Activated CD8-positive, alpha-beta T cell treated with anti-CD3 and anti-CD28 coated beads for 36 hours (primary cell): ENCODE measurements at regions not wholly inside any gene's neighbourhood (a gene's known extent, or its start where the extent isn't known, plus 50 kb on each side); places are given as distances from the start of the nearest gene placed in this dataset.

Experiments
- ATAC-seq: fragments of 200-7000 bp; cut with Tn5 transposase; one replicate; pipeline ENCODE4 v1.10.0; 2021; ENCODE audit warnings: mild to moderate bottlenecking, moderate library complexity
- CTCF ChIA-PET: fragments of 350-600 bp; sonication (Branson Sonifier 250); formaldehyde crosslinking; loops from one replicate; lab custom pipeline; 2021; ENCODE audit warnings: antibody characterized with exemption; lab: Charles Lee
- POLR2A ChIA-PET: fragments of 350-600 bp; sonication (Branson Sonifier 250); formaldehyde crosslinking; loops from one replicate; lab custom pipeline; 2021; ENCODE audit warnings: antibody characterized with exemption; lab: Charles Lee
- DNase-seq: peaks from one replicate; pipeline ENCODE4 v3.0.0-alpha.2; 2020
- H3K27ac Mint-ChIP-seq: one replicate; pipeline ENCODE4 v1.8.0; 2021; ENCODE audit warnings: mild to moderate bottlenecking, mixed read lengths
- H3K27me3 Mint-ChIP-seq: one replicate; pipeline ENCODE4 v1.8.0; 2021; ENCODE audit warnings: mixed read lengths
- H3K36me3 Mint-ChIP-seq: one replicate; pipeline ENCODE4 v1.8.0; 2021; ENCODE audit warnings: low read depth, mixed read lengths
- H3K4me1 Mint-ChIP-seq: one replicate; pipeline ENCODE4 v1.8.0; 2021; ENCODE audit warnings: low read depth, mixed read lengths
- H3K4me3 Mint-ChIP-seq: one replicate; pipeline ENCODE4 v1.8.0; 2021; ENCODE audit warnings: mild to moderate bottlenecking, moderate library complexity, mixed read lengths
- H3K9me3 Mint-ChIP-seq: one replicate; pipeline ENCODE4 v1.8.0; 2021; ENCODE audit warnings: mixed read lengths
- CTCF ChIP-seq: fragments of 200-600 bp; IDR thresholded peaks from one replicate; pipeline ENCODE4 v1.8.0; 2022; ENCODE audit warnings: antibody characterized with exemption, mild to moderate bottlenecking
- intact Hi-C: fragments of 100-400 bp; cut with micrococcal nuclease; formaldehyde crosslinking; loops from one replicate; pipeline ENCODE4 v1.10.0; 2022

GRCh38 chr1:13949546-13949945 is 249.6 kb downstream of the PRDM2 start:
- intact Hi-C loops: no loop called here
- TF ChIP-seq CTCF: no peak
- ATAC-seq: no peak
- Mint-ChIP-seq H3K4me1 (no peaks in the 10 kb centered on the region), H3K27ac (no peak overlapping the region), H3K36me3 (no peaks in the 10 kb centered on the region), H3K4me3 (no peak overlapping the region), H3K9me3 (no peaks in the 10 kb centered on the region), H3K27me3 (peaks cover 1% of the 10 kb centered on the region)
- POLR2A ChIA-PET: interaction anchor here (0.6 kb wide), 1 partner anchor 118 kb away, joined by 3 read pairs; no protein-coding TSS in a partner anchor
- DNase-seq: no peak
- CTCF ChIA-PET: interaction anchor here (0.9 kb wide), 1 partner anchor 10 kb away, joined by 3 read pairs; no protein-coding TSS in a partner anchor

GRCh38 chr1:13950637-13951036 is 250.6 kb downstream of the PRDM2 start:
- peak; percentile 10 for DNase-seq
- H3K36me3 Mint-ChIP-seq: no peaks in the 10 kb centered on the region
- no peak for TF ChIP-seq CTCF
- no peaks in the 10 kb centered on the region for H3K4me1 Mint-ChIP-seq
- no peaks in the 10 kb centered on the region for H3K9me3 Mint-ChIP-seq
- no peak for ATAC-seq
- CTCF ChIA-PET: no interaction called here
- POLR2A ChIA-PET: no interaction called here
- intact Hi-C loops: no loop called here
- peaks cover 1% of the 10 kb centered on the region for H3K27me3 Mint-ChIP-seq
- H3K4me3 Mint-ChIP-seq: no peak overlapping the region
- H3K27ac Mint-ChIP-seq: no peak overlapping the region

GRCh38 chr1:13951793-13952751 is 252.1 kb downstream of the PRDM2 start:
- ChIA-PET POLR2A (no interaction called here), CTCF (interaction anchor here (1.0 to 1.3 kb wide), 2 partner anchors 25 to 123 kb away, joined by 3 to 5 read pairs; no protein-coding TSS in a partner anchor)
- no peaks in the 10 kb centered on the region for H3K36me3 Mint-ChIP-seq

GRCh38 chr1:13952985-13953384 is 253.0 kb downstream of the PRDM2 start:
- ATAC-seq (no peak), DNase-seq (no peak)
- no peaks in the 10 kb centered on the region for H3K9me3 Mint-ChIP-seq
- H3K4me3 Mint-ChIP-seq: no peak overlapping the region
- H3K4me1 Mint-ChIP-seq: no peaks in the 10 kb centered on the region
- POLR2A ChIA-PET: no interaction called here
- TF ChIP-seq CTCF: no peak
- H3K36me3 Mint-ChIP-seq: no peaks in the 10 kb centered on the region
- CTCF ChIA-PET: interaction anchor here (1.2 kb wide), 1 partner anchor 11 kb away, joined by 4 read pairs; no protein-coding TSS in a partner anchor
- intact Hi-C loops: no loop called here
- H3K27ac Mint-ChIP-seq: no peak overlapping the region
- no peaks in the 10 kb centered on the region for H3K27me3 Mint-ChIP-seq

More at GRCh38 chr1:13951793-13952751, 252.1 kb downstream of the PRDM2 start:
- TF ChIP-seq CTCF: no peak
- ATAC-seq (no peak), DNase-seq (no peak)
- Mint-ChIP-seq H3K9me3 (no peaks in the 10 kb centered on the region), H3K4me1 (no peaks in the 10 kb centered on the region), H3K27me3 (no peaks in the 10 kb centered on the region), H3K4me3 (no peak overlapping the region), H3K27ac (no peak overlapping the region)
- intact Hi-C loops: no loop called here

- Mint-ChIP-seq H3K9me3 (no peaks in the 10 kb centered on the region), H3K4me3 (no peak overlapping the region), H3K4me1 (no peaks in the 10 kb centered on the region), H3K27me3 (peaks cover 5% of the 10 kb centered on the region), H3K27ac (no peak overlapping the region), H3K36me3 (no peaks in the 10 kb centered on the region)
- ATAC-seq: no peak
- no peak for TF ChIP-seq CTCF
- intact Hi-C loops: no loop called here
- CTCF ChIA-PET: interaction anchor here (0.5 kb wide), 1 partner anchor 1545 kb away, joined by 3 read pairs; no protein-coding TSS in a partner anchor
- DNase-seq: no peak
- POLR2A ChIA-PET: no interaction called here
Observed at GRCh38 chr1:13956393-13956792, 256.4 kb downstream of the PRDM2 start.
